NCI-H82 treated with DMSO at 0.1 percent for 48 hours (cell line): ENCODE measurements at regions not wholly inside any gene's neighbourhood (a gene's known extent, or its start where the extent isn't known, plus 50 kb on each side); places are given as distances from the start of the nearest gene placed in this dataset.
A peak's percentile ranks its signal among the peaks of the same experiment; 100 is the strongest.

ENCODE experiments used
- DNase-seq: peaks from one replicate; lab custom pipeline; 2025; ENCODE audit not compliant: unreplicated experiment; lab: John Stamatoyannopoulos, UW

- no peak for DNase-seq
Measured at GRCh38 chr20:53838311-53838868, 232.0 kb downstream of the BCAS1 start.

GRCh38 chr20:53837126-53837826, 233.1 kb downstream of the BCAS1 start:
- DNase-seq: no peak

GRCh38 chr20:53834749-53835148, 235.6 kb downstream of the BCAS1 start:
- DNase-seq: no peak

GRCh38 chr20:53834062-53834442, 236.3 kb downstream of the BCAS1 start:
- DNase-seq: no peak

- no peak for DNase-seq
Measured at GRCh38 chr20:53833333-53834061, 236.9 kb downstream of the BCAS1 start.

GRCh38 chr20:53832499-53832898, 237.9 kb downstream of the BCAS1 start:
- no peak for DNase-seq

- no peak for DNase-seq
Measured at GRCh38 chr20:53831812-53832211, 238.2 kb upstream of the ZNF217 start.

- no peak for DNase-seq
Measured at GRCh38 chr20:53831228-53831627, 237.6 kb upstream of the ZNF217 start.

GRCh38 chr20:53829724-53830521, 236.3 kb upstream of the ZNF217 start:
- DNase-seq: no peak

- no peak for DNase-seq
Measured at GRCh38 chr20:53829255-53829723, 235.7 kb upstream of the ZNF217 start.

GRCh38 chr20:53828682-53829254, 235.1 kb upstream of the ZNF217 start:
- DNase-seq: no peak

- peak; percentile 67 for DNase-seq
Measured at GRCh38 chr20:53828088-53828681, 234.5 kb upstream of the ZNF217 start.

GRCh38 chr20:53827292-53828087, 233.9 kb upstream of the ZNF217 start:
- no peak for DNase-seq

GRCh38 chr20:53826597-53827291, 233.1 kb upstream of the ZNF217 start:
- no peak for DNase-seq

GRCh38 chr20:53826090-53826489, 232.5 kb upstream of the ZNF217 start:
- no peak for DNase-seq

- DNase-seq: no peak
Measured at GRCh38 chr20:53825282-53825681, 231.6 kb upstream of the ZNF217 start.

GRCh38 chr20:53824779-53825178, 231.1 kb upstream of the ZNF217 start:
- DNase-seq: no peak

- no peak for DNase-seq
Measured at GRCh38 chr20:53823121-53823764, 229.6 kb upstream of the ZNF217 start.

- no peak for DNase-seq
Measured at GRCh38 chr20:53822534-53822933, 228.9 kb upstream of the ZNF217 start.
